GM12891 (cell line): ENCODE measurements at regions not wholly inside any gene's neighbourhood (a gene's known extent, or its start where the extent isn't known, plus 50 kb on each side); places are given as distances from the start of the nearest gene placed in this dataset.

Experiments
- DNase-seq: peaks from one replicate; pipeline ENCODE4 v3.0.0; 2011; ENCODE audit warnings: low spot score; ENCODE audit not compliant: insufficient read length
- FAIRE-seq: peaks from 2 replicates; lab custom pipeline; 2011; peaks lifted over from hg19 to GRCh38; lab: Jason Lieb, UNC
- PAX5 ChIP-seq: IDR thresholded peaks from 2 replicates; pipeline ENCODE4 v1.6.1; 2011; ENCODE audit warnings: low read length, moderate library complexity, mild to moderate bottlenecking; ENCODE audit not compliant: insufficient read depth, severe bottlenecking
- POLR2A ChIP-seq: IDR thresholded peaks from 2 replicates; pipeline ENCODE4 v1.6.1; 2011; ENCODE audit warnings: low read depth, low read length, control low read depth
- POLR2AphosphoS5 ChIP-seq: IDR thresholded peaks from 2 replicates; pipeline ENCODE4 v1.6.1; 2011; ENCODE audit warnings: low read depth, low read length, control low read depth
- POU2F2 ChIP-seq: IDR thresholded peaks from 2 replicates; pipeline ENCODE4 v1.6.1; 2011; ENCODE audit warnings: low read depth, mild to moderate bottlenecking, control low read depth, low read length, moderate library complexity
- SPI1 ChIP-seq: IDR thresholded peaks from 2 replicates; pipeline ENCODE4 v1.6.1; 2011; ENCODE audit warnings: low read depth, low read length, control low read depth
- TAF1 ChIP-seq: IDR thresholded peaks from 2 replicates; pipeline ENCODE4 v1.6.1; 2011; ENCODE audit warnings: low read depth, low read length, control low read depth

GRCh38 chr5:155270725-155271124 is 257.2 kb downstream of the KIF4B start:
- FAIRE-seq (no peak), DNase-seq (no peak)
- no peak for TF ChIP-seq SPI1
- no peak for TF ChIP-seq POLR2A
- TF ChIP-seq TAF1 = no peak
- no peak for TF ChIP-seq POLR2AphosphoS5
- TF ChIP-seq POU2F2 = no peak
- TF ChIP-seq PAX5 = no peak

- TF ChIP-seq PAX5 = no peak
- TF ChIP-seq POLR2AphosphoS5 = no peak
- TF ChIP-seq POLR2A = no peak
- no peak for TF ChIP-seq SPI1
- TF ChIP-seq POU2F2 = no peak
- TF ChIP-seq TAF1 = no peak
- no peak for FAIRE-seq
- no peak for DNase-seq
These were observed 260.9 kb downstream of the KIF4B start for GRCh38 chr5:155274484-155274883.

GRCh38 chr5:155275222-155275621 is 261.7 kb downstream of the KIF4B start:
- TF ChIP-seq POLR2A (no peak), POU2F2 (no peak), PAX5 (no peak), SPI1 (no peak), POLR2AphosphoS5 (no peak), TAF1 (no peak)
- DNase-seq (no peak), FAIRE-seq (no peak)

- TF ChIP-seq POU2F2 (no peak), PAX5 (no peak), POLR2A (no peak), POLR2AphosphoS5 (no peak), SPI1 (no peak), TAF1 (no peak)
- DNase-seq = no peak
- FAIRE-seq = no peak
These were observed 262.7 kb downstream of the KIF4B start for GRCh38 chr5:155276231-155276630.

DNA sequence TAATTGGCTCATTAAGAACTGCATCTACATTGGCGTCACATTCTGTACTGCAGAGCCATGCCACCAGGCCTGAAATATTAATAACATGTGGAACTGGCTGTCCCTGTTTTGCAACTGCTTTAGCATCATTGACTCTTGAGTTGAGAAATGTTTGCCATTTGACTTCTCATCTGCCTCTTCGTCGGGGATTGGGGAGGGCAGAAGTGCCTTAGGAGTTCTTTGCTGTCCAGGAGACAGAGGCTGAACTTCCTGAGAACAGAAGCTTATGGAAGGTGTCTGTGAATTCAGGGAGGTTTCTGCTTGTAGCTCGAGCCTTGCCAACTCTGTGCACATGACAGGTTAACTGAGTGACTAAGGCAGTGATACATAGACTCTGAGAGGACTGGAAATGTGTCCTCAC is 265.0 kb downstream of the KIF4B start:
- no peak for DNase-seq
- no peak for FAIRE-seq

DNA sequence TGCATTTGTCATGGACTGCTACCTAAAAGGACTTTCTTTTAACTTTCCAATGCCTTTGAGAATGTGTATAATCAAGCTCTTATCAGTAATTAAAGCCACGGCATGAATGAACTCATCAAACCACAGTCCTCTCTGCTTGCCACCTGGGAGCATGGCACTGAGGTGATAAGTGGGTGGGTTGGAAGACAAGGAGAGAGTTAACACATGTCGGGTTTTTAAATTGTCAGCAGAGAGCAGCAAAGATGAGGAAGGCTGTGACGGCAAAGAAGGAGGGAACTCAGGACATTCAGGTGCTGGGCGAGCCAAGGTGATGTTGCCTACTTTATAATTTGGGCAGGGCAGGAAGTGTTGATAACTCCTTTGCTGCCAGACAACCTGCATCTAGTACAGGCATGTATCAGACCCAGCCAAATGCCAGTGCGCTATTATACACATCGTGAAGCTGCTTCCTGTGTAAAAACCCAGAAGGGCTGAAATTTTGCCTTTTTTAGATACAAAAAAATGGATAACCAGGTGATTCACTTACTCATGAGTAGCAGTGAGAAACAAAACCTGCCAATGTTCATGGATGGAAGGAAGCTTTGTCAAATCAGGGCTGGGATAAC is 269.1 kb downstream of the KIF4B start:
- TF ChIP-seq PAX5 (no peak), TAF1 (no peak), SPI1 (no peak), POU2F2 (no peak), POLR2AphosphoS5 (no peak), POLR2A (no peak)
- no peak for FAIRE-seq
- DNase-seq = no peak

More for the DNA sequence above, 265.0 kb downstream of the KIF4B start:
- no peak for TF ChIP-seq SPI1
- no peak for TF ChIP-seq POU2F2
- no peak for TF ChIP-seq TAF1
- TF ChIP-seq POLR2A = no peak
- no peak for TF ChIP-seq POLR2AphosphoS5
- TF ChIP-seq PAX5 = no peak

DNA sequence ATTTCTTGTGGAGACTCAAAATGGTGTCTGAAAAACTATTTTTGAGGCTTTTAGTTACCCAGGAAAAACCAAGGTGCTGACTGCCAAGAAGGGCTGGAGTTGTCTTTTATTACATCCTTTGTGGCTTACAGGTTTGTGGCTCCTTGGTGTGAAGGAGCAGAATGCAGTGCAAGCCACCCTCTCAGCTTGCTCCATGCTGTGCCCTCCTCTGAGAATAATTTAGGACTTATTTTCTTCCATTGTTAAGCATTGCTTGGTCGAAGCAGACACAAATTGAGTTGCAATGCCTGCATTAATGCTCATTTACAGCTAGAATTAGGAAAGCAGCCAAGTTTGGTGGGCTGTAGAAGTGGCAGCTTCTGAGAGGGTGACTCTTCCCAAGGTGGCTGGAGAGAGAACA is 272.2 kb downstream of the KIF4B start:
- TF ChIP-seq PAX5 (no peak), POLR2A (no peak), POU2F2 (no peak), TAF1 (no peak), SPI1 (no peak), POLR2AphosphoS5 (no peak)
- FAIRE-seq = no peak
- DNase-seq = no peak

GRCh38 chr5:155290937-155291336 is 277.4 kb downstream of the KIF4B start:
- no peak for FAIRE-seq
- no peak for DNase-seq
- no peak for TF ChIP-seq TAF1
- TF ChIP-seq POU2F2 = no peak
- no peak for TF ChIP-seq SPI1
- TF ChIP-seq PAX5 = no peak
- no peak for TF ChIP-seq POLR2A
- no peak for TF ChIP-seq POLR2AphosphoS5

- no peak for DNase-seq
- TF ChIP-seq POLR2AphosphoS5 (no peak), POLR2A (no peak), SPI1 (no peak), POU2F2 (no peak), PAX5 (no peak), TAF1 (no peak)
- FAIRE-seq = no peak
These were observed 280.1 kb downstream of the KIF4B start for GRCh38 chr5:155293605-155294178.

DNA sequence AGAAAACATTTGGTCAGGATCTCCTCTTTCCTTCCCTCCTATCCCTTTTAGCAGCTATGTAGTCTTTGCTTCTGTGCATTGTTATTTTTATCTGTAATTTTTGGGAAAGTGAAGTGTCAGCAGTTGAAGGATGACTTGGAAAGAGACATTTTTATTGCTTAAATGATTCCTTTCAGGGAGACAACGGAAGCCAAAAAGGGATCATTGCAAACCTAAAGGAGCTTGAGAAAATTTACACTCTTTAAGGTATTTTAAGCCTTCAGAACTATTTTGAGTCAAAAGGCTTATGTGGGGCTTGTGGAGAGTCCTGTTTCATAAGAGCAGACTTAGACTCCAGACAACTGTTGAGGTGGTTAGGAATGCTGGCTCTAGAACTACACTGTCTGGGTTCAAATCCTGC is 281.6 kb downstream of the KIF4B start:
- DNase-seq (no peak), FAIRE-seq (no peak)
- TF ChIP-seq POLR2A (no peak), POU2F2 (no peak), POLR2AphosphoS5 (no peak), SPI1 (no peak), PAX5 (no peak), TAF1 (no peak)
